Globus pallidus (tissue), 1 donor: ENCODE measurements at regions not wholly inside any gene's neighbourhood (a gene's known extent, or its start where the extent isn't known, plus 50 kb on each side); places are given as distances from the start of the nearest gene placed in this dataset.

Experiments used
- DNase-seq: peaks from one replicate; pipeline ENCODE4 v3.0.0-alpha.2; 2015; ENCODE audit warnings: low spot score

DNA sequence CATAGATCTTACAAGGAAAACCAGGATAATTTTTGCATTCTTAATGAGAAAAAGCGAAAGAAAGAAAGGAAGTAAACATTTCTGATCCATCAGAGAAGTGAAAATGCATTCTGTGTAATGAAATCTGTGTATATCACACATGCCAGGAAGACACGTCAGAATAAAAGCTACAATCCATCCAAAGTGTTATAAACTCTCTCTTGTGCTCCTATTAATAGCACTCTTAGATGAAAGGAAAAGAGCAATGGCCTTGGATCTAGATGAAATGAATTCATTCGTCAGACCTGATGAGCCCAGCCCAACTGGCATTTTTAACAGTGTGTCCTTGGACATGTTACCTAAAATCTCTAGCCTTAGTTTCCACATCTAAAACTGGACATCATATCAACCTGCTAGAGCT lies 885.5 kb downstream of the CDH11 start:
- no peak for DNase-seq

DNA sequence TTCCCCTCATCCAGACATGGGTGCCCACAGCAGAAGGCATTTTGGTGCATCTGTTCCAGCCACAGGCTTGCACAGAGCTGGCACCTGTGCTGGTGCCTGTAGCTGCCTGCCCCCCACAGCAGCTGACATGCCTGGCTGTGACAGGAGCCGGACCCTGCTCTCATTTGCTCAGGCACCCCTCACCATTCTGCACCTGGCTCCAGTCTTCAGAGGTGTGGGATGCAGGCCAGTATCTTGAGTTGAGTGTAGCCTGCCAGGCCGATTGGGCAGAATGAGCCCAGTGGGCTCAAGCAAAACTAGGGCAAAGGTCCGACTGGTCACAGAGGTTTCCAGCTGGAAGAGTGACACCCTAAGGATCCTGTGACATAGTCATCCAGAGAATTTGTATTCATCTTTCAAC lies 887.7 kb downstream of the CDH11 start:
- DNase-seq = no peak

DNA sequence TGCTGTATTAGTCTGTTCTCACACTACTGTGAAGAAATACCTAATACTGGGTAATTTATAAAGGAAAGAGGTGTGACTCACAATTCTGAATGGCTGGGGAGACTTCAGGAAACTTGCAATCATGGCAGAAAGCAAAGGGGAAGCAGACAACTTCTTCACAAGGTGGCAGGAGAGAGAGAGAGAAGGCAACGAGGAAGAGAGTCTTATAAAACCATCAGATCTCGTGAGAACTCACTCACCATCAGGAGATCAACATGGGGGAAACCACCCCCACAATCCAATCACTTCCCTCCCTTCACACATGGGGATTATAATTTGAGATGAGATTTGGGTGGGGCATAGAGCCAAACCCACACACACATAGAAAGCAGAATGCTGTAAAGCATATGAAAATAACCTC lies 896.2 kb downstream of the CDH11 start:
- no peak for DNase-seq

DNA sequence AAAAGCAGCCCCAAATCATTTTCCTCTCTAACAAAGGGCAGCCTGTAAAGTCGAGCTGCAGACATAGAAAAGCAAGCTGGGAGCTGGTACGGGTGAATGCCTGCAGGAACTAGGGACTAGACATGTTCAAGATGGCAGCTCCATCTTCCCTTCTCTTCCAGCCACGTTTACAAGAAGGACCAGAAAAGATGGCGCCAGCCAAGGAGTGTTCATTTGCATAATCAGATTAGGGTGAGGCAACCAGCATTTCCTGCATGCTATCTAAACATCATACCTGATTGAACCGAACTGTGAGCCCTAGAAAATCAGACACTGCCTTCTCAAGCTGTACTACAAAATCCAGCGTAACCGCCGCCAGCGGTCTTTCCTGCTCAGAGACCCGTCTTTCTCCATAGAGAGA lies 896.8 kb downstream of the CDH11 start:
- no peak for DNase-seq

DNA sequence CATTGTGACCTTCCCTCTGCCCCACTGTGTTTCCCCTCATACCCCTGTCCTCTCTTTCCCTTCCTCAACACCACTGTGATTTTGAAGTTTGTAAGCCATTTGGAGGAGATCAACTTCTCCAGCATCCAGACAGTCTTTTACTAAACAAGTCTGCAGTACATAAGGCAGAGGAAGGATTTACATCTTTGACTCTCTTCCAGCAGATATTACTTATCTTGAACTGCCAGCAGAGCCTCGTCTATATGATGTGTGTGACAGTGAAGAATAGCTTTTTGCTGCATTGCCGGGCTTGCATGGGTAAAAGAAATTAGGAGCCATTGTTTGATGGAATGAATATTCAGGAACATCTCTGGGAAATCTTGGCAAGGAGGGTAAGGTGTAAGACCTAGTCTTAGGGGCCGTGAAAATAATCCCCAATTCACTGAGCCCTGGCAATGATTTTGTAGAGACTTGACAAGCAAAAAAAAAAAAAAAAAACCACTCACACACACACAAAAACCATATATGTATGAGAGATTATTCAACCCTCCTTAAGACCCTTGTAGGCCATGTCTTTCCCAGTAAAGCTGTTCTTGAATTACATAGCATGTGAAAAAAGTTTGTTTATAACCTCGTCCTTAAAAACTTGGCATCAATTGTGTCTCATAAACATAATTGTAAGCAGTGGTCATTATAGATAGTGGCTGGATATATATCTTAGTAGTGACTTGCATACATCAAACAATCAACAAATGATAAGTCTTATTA lies 903.9 kb downstream of the CDH11 start:
- no peak for DNase-seq

DNA sequence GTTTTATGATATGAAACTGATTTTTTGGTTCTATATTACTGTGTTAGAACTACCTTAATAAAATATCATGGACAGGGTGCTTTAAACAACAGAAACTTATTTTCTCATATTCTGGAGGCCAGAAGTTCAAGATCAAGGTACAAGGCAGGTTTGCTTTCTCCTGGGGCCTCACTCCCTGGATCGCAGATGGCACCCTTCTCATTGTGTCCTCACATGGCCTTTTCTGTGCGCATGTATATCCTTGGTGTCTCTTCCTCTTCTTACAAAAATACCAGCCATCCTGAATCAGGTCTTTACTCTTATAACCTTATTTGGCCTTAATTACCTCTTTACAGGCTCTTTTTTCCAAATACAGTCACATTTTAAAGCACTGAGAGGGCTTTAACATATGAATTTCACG lies 906.1 kb downstream of the CDH11 start:
- no peak for DNase-seq

DNA sequence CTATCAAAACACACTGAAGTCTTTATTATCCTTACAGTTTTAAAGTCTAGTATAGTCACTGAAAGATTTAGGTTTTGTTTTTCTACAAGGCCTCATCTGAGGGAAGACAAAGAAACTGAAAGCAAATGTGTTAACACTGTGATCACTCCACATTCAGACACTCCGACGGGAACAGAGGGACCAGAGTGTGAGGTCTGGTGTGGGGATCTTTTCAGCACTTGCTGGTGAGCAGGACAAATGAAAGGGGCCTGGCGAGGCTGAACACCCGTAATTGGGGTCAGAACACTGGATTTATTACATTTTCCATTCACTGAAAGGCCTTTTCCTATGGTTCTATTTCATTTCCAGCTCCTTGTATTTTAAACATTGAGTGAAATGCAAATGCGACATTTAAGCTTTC lies 910.5 kb downstream of the CDH11 start:
- no peak for DNase-seq

DNA sequence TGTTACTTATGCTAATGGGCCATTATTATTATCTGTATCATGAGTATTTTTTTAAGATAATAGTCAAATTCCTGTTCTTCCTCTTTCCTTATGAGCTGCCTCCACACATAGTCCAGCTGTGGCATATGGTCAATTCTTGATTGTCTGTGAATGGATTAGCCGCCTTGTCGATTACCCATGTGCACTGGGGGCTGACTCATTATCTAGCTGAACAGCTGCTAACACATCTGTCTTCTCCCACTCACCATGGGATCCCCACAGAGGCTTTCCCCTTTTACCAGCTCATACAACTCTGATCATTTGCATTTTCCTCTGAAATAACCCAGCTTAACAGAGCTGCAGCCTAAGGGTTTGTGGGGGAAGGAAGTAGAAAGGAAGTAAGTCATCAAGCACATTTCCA lies 915.0 kb downstream of the CDH11 start:
- no peak for DNase-seq

DNA sequence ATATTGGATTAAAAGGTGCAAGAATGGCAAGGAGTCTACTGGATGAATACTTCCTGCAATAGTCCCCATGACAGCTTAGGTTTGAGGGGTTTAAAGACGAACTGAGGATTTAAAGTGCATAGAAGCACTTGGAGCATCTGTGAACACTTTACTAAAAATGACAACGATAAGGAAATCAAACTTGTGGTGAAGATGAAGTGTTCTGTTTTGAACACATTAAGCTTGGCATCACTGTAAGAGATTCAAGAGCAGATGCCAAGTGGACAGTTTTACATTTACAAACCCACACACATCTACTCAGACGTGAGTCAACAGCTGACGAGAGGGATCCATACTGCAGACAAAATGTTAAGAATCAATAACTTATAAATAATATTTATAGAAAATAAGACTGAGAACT lies 918.7 kb downstream of the CDH11 start:
- DNase-seq = no peak

DNA sequence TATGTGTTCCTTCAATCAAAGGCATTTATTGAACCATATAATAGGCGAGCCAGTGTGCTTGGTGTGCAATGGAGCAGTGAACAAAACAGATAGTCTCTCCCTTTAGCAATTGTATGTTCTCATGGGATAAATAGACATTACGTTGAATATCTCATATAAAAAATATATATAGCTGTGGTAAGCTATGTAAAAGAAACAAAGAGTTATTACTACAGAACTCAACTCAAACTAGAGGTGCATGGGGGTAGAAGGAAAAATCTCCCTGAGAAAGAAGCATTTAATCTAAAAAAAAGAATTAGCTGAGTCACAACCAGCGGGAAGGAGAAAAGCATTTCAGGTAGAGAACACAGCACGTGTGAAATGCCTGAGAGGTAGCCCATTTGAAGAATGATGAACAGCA lies 919.3 kb downstream of the CDH11 start:
- no peak for DNase-seq

DNA sequence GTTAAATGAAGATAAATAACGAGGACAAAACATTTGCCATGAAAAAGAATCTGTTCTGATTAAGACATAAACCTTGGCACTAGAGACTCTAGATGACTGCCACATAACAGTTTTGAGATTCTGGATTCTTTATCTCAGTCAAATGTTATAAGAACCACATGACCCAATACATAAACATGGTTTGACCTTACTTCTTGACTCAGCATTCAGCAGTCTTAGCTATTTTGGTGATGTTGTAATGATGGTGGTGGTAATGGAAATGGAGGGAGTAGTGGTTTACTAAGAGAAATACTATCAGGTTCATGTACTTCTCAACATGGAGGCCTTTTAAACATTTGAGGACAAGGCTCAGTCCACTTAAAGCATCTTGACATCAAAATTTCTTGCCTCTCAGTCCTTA lies 925.4 kb downstream of the CDH11 start:
- DNase-seq = no peak

DNA sequence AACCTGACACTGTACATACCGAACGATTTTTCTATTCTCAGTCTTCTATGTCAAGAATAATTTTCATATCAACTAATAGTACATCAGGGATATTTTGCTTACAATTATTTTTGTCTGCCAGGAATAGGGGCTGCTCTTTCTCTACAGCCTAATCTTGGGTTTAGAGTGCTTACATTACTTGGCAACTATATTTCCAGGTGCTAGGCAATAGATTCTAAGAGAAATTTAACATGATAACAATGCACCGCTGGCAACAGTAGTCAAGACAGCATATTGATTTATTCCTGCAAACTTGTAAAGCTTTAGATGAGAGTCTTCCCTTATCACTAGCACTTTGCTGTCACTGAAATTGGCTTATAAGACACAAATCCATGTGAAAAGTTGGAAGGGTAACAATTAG lies 935.9 kb downstream of the CDH11 start:
- DNase-seq = no peak

DNA sequence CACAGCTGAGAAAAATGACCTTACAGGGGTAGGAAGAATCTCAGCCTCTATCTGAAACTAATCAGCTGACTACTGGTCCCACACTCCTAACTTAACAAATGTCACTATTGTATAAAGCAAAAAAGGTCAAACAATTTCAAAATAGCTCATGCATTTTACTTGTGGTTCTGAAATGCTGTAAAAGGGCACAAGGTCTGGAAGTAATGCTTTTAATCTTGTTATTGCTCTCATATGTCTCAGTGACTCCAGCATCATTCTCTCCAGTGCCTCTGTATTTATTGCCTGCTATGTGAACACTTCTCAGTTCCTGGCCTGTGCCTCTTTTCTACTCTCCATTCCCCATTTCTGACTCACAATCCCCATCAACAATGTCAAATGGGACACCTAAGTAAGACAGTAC lies 937.7 kb downstream of the CDH11 start:
- DNase-seq = no peak

DNA sequence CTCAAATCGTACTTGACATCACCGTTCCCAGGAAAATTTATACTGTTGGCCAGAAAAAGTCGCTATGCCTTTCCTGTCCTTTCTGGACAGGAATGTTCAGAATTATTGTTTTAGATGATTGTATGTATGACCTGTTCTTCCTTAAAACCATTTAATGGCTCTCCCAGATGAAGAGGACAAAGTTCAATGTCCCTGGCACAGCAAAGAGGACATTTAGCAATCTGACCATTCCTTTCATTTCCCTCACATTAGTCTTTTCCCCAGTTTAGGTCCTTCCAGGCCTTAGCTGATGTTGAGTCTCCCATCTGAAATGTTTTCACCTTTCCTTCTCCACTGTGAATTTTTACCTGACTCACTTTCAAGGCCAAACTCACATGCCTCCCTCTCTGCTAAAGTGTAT lies 938.9 kb downstream of the CDH11 start:
- no peak for DNase-seq

DNA sequence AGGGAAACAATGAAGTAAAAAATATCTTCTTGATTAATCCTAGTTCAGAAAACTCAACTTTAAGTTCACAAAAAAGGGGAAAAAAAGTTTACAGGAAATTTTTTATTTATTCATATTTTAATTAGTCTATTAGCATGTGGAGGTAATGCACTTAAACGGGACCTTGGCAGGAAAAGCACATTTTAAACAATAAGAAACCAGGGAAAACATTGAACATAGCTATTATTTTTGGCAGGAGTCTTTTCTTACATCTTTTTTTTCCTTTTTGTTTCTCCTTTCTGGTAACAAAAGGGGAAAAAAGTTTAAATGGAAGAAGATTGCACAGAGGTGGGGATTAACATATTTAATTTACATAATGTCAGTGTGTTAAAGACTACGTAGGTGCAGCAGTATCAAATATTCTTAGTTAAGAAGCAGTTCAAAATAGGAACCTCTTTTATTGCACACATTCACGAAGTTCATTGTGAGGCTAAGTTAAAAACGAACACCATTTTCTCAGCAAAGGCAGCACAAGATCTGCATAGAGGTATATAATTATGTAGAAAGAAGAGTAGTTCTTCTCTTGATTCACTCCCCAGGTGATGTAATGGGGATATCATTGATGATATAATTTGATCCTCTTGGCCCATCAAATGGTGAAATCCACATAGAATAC lies 940.5 kb downstream of the CDH11 start:
- no peak for DNase-seq

DNA sequence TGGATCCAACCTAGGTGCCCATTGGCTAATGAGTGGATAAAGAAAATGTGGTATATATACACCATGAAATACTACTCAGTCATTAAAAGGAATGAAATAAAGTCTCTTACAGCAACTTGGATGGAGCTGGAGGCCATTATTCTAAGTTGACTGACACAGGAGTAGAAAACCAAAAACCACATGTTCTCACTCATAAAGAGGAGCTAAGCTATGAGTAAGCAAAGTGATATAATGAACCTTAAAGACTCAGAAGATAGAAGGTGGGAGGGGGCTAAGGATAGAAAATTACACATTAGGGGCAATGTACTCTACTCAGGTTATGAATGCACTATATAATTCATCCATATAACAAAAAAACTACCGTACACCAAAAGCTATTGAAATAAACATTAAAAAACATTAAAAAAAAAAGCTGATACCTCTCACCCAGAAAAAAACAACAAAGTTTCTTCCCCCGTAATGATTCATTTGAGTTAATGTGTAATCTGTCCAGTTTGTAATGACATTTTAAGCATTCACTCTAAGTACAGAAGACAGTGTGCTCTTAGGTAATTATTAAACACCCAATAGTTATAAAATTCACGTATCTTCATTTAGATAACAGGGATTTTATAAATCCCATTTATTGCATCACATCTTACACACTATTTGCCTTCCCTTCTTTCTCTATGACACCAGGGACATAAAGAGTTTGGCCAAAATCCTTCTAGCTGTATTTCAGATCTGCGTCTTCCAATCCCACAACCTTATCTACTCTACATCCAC lies 941.5 kb downstream of the CDH11 start:
- no peak for DNase-seq

DNA sequence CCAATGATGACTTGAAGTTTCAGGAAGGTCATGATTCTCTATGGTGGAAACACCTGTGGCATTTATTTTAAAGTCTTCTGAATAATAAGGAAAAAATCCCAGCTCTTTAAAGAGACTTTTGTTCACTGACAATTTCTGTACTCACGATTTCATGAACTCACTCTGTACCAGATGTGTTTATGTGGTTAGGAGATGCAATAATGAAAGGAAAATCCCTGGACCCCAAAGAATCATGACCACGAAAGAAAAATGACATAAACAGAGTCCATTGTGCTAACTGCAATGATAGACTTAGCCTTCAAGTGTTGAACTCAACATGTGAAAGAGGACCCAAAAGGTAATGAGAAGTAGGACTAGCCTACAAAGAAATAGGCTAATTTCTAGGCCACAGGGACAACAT lies 947.5 kb downstream of the CDH11 start:
- DNase-seq = no peak

DNA sequence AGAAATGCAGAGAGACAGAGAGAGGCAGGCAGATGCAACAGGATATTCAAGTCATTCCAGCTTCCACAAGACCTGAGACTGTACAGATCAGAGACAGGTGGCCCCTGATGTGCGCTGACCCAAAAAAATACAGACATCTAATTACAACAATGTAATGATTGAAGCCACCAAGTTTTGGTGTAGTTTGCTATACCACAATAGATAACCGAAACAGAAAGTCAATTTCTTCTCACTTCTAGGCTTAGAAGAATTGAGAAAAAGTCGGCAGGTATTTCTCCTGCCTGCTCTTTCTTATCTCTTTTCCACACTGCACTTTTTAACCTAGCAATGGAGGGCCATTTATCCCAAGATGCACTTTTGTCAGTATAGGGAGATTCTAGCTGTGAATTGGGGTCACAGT lies 949.2 kb downstream of the CDH11 start:
- DNase-seq = no peak

DNA sequence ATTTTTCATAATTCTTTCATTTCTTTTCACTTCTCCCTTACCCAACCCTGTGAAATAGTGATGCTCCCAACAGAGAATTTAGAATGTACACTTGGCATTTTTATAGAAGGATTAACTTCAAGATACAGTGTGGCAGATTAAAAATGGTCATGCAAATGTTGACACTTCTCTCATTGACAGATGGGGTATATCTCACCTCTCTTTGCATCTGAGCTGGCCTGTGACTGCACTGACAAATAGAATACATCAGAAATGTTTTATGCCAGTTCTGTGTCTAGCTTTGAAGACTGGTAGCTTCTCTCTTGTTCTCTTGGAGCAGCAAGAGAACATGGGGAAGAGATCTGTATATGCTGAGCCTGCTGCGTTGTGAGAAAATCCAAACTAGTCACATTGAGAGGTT lies 949.6 kb downstream of the CDH11 start:
- DNase-seq = no peak

DNA sequence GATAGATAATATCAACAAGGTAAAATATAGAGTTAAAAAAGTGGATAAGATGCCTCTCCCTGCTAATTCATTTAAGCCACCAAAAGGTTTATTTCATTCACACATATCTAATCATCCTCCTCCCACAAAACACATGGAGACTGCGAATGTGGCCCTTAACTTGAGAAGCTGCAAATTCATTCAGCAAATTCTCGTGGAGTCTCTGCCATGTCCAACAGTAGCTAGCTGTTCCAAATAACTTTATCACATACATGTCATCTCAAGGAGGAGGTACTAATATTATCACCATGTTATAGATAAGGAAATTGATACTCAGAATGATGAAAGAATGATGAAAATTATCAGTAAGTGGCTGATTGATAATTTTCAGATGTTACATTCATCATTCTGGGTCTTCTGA lies 950.2 kb downstream of the CDH11 start:
- no peak for DNase-seq

DNA sequence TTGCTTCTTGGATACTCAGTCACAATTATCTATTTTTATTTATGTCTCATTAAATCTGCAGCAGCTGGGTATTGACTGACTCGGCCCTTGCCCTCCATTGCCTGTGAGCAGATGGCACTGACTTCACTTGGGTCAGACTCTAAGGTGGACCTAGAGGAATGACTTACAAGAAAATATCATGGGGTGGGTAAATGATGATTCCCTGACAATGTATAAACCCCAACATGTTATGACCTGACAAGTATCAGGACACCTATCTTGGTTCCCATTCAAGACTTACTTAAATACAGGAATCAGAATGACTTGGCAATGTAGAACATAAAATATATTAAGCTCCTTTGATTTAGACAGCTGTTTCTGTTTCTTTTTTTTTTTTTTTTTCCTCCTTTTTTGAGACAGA lies 953.5 kb downstream of the CDH11 start:
- no peak for DNase-seq

DNA sequence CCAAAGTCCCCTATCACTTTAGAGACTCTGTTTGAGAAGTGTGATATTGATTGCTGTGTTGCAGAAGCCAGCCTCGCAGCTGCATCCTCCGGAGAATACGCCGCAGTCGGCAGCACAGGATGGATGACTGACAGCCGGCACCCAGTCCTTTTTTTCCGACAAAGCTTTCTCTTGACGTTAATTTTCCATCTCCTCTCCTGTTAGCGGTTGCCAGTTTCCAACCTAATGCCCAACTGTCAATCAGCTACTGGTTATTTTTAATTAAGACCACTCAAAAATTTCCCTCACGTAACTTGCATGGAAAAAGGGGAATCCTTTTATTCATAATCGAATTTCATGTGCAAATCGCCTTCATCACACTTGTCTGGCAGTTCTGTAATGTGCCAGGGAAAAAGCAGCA lies 953.9 kb downstream of the CDH11 start:
- no peak for DNase-seq

DNA sequence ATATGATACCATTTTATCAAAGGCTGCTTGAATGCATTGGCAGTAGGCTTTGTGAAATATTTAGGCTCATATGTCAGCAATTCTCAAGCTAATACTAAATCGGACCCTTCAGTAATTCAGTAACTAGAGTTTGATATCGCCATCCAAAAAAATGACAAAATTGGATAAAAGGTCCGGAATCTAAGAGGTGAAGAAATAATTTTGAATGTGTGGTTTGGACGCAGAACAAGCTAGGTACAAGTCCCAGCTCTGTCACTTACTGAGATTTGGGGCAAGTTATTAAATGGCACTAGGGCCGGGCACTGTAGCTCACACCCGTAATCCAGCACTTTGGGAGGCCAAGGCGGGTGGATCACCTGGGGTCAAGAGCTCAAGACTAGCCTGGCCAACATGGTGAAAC lies 956.5 kb downstream of the CDH11 start:
- DNase-seq = no peak
